PC-9 (cell line): ENCODE measurements at regions not wholly inside any gene's neighbourhood (a gene's known extent, or its start where the extent isn't known, plus 50 kb on each side); places are given as distances from the start of the nearest gene placed in this dataset.

Source experiments
- CTCF ChIP-seq: fragments of 200-600 bp; sonication (generic); conservative IDR thresholded peaks from 2 replicates; pipeline ENCODE4 v1.6.1; 2017; ENCODE audit warnings: mixed run types, antibody characterized with exemption, mild to moderate bottlenecking, moderate library complexity
- EZH2 ChIP-seq: fragments of 200-600 bp; sonication (generic); IDR thresholded peaks from 2 replicates; pipeline ENCODE4 v1.8.0; 2017; ENCODE audit warnings: antibody characterized with exemption, low read depth

GRCh38 chr7:8373851-8374250 lies 59.6 kb upstream of the NXPH1 start:
- TF ChIP-seq CTCF (no peak), EZH2 (no peak)
